ENCODE measurements at regions not wholly inside any gene's neighbourhood (a gene's known extent, or its start where the extent isn't known, plus 50 kb on each side); places are given as distances from the start of the nearest gene placed in this dataset.

DNA sequence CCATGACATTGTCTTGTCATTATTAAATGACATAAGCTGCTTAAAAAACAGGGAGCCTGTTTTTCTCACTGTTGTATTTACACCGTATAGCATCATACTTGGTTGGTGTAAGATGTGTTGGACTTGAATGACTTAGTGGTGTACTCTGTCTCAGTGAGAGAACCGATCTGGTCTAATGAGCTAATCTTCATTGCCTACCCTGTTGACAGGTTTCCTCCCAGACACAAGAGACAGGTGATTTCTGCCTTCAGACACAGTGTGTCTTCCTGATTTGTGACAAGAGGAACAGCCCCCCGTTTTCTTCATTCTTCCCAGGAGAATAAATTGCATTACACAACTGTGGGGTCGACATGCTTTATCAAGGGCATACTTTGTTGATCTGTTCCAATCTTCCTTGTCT lies 137.2 kb upstream of the ID4 start:
- TF ChIP-seq, protein P1, sequence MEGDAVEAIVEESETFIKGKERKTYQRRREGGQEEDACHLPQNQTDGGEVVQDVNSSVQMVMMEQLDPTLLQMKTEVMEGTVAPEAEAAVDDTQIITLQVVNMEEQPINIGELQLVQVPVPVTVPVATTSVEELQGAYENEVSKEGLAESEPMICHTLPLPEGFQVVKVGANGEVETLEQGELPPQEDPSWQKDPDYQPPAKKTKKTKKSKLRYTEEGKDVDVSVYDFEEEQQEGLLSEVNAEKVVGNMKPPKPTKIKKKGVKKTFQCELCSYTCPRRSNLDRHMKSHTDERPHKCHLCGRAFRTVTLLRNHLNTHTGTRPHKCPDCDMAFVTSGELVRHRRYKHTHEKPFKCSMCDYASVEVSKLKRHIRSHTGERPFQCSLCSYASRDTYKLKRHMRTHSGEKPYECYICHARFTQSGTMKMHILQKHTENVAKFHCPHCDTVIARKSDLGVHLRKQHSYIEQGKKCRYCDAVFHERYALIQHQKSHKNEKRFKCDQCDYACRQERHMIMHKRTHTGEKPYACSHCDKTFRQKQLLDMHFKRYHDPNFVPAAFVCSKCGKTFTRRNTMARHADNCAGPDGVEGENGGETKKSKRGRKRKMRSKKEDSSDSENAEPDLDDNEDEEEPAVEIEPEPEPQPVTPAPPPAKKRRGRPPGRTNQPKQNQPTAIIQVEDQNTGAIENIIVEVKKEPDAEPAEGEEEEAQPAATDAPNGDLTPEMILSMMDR (conservative IDR thresholded peaks at IDR 0.05; ENCODE audit: low read depth, low read length) = no peak
- no peak for TF ChIP-seq EZH2 (IDR thresholded peaks at IDR 0.05; ENCODE audit: low read length, unreplicated experiment)

All from PC-3 (cell line).